GM10248 (cell line): ENCODE measurements at regions not wholly inside any gene's neighbourhood (a gene's known extent, or its start where the extent isn't known, plus 50 kb on each side); places are given as distances from the start of the nearest gene placed in this dataset.
"Not testable (repeated sequence)": the region's sequence is repeated elsewhere in the genome, so short reads cannot be mapped to it uniquely, and the experiment has no call there.

Experiments used
- CTCF ChIA-PET: fragments of 300-600 bp; sonication (Branson Sonifier 250); formaldehyde crosslinking; extraction: SDS; loops from one replicate; lab custom pipeline; 2021; ENCODE audit warnings: antibody characterized with exemption; lab: Yijun Ruan, JAX
- POLR2A ChIA-PET: fragments of 350-650 bp; sonication (Branson Sonifier 250); formaldehyde crosslinking; extraction: SDS; loops from one replicate; lab custom pipeline; 2020; ENCODE audit warnings: antibody characterized with exemption; lab: Yijun Ruan, JAX
- DNase-seq: peaks from one replicate; pipeline ENCODE4 v3.0.0; 2012; ENCODE audit errors: extremely low spot score
- CTCF ChIP-seq: IDR thresholded peaks from 2 replicates; pipeline ENCODE4 v1.5.1; 2012; ENCODE audit warnings: mild to moderate bottlenecking, low read depth; ENCODE audit errors: extremely low read depth, missing control alignments, control extremely low read depth

- ChIA-PET CTCF (no interaction called here), POLR2A (no interaction called here)
- TF ChIP-seq CTCF: no peak
- DNase-seq: no peak
These were observed 94.5 kb upstream of the FOXQ1 start for GRCh38 chr6:1217396-1217795.

GRCh38 chr6:1216488-1216974 lies 95.4 kb upstream of the FOXQ1 start:
- CTCF ChIA-PET: interaction anchor here (1.1 kb wide), 1 partner anchor 14 kb away, joined by 3 read pairs; no protein-coding TSS in a partner anchor
- POLR2A ChIA-PET: no interaction called here
- no peak for TF ChIP-seq CTCF
- no peak for DNase-seq

GRCh38 chr6:1215884-1216487 lies 95.9 kb upstream of the FOXQ1 start:
- no peak for TF ChIP-seq CTCF
- CTCF ChIA-PET: interaction anchor here (1.1 kb wide), 1 partner anchor 14 kb away, joined by 3 read pairs; no protein-coding TSS in a partner anchor
- DNase-seq: no peak
- POLR2A ChIA-PET: no interaction called here

GRCh38 chr6:1215023-1215422 lies 96.9 kb upstream of the FOXQ1 start:
- ChIA-PET CTCF (interaction anchor here (0.9 to 1.4 kb wide), 3 partner anchors 15 to 417 kb away, joined by 3 to 5 read pairs (median 3); no protein-coding TSS in a partner anchor), POLR2A (no interaction called here)
- no peak for TF ChIP-seq CTCF
- no peak for DNase-seq

- ChIA-PET POLR2A (no interaction called here), CTCF (interaction anchor here (1.3 kb wide), 1 partner anchor 14 kb away, joined by 3 read pairs; no protein-coding TSS in a partner anchor)
- no peak for DNase-seq
- no peak for TF ChIP-seq CTCF
These were observed 99.0 kb upstream of the FOXQ1 start for GRCh38 chr6:1212919-1213318.

GRCh38 chr6:1212138-1212537 lies 99.8 kb upstream of the FOXQ1 start:
- POLR2A ChIA-PET, CTCF ChIA-PET, DNase-seq: not testable (repeated sequence)

GRCh38 chr6:1210631-1211030 lies 101.3 kb upstream of the FOXQ1 start:
- CTCF ChIA-PET, DNase-seq, POLR2A ChIA-PET: not testable (repeated sequence)
